ENCODE measurements at regions not wholly inside any gene's neighbourhood (a gene's known extent, or its start where the extent isn't known, plus 50 kb on each side); places are given as distances from the start of the nearest gene placed in this dataset.
A peak's percentile ranks its signal among the peaks of the same experiment; 100 is the strongest.

DNA sequence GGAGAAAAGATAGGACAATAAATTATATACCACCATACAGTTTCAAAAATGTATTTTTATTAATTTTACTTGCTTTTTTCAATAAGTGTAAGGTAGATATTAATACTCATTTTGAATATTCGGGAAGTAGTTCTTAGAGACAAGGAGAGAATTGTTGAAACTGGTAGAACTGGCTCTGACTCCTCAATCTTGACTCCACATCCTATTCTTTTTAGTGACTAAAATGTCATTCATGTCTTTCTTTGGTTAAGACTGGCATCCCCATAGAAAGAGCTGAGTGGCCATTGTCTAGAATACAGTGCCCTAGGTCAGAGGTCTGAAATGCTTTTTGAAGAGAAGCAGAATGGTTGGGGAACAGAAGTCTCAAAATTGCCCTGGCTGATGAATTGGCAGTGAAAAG, 177.6 kb upstream of the LRIG3 start:
- Histone ChIP-seq H3K36me3 (replicated peaks; ENCODE audit: control insufficient read depth, insufficient read depth, low read length) (no peaks in the 10 kb centered on the region), H3K4me3 (ENCODE audit: insufficient read depth, low read depth, low read length) (no peak overlapping the region), H3K27me3 (ENCODE audit: control insufficient read depth, insufficient read depth, low read length) (no peaks in the 10 kb centered on the region)
- no peak for DNase-seq

DNA sequence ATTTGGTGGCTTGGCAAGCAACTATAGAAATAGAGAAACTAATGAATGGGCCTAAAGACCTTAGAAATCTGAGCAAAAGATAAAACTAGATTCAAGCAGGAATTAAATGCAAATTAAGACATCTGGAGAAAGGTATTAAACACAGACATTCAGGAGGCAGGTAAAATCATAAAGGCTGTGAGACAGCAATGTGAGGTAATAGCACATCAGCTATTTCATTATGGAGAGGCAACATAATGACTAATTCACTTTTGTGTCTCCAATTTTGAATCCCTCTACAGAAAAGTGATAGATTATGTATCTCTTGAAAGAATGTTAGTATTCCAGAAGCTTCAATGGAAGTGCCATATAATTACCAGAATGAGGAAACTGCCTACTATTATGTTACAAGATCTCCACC, 175.9 kb upstream of the LRIG3 start:
- no peak for DNase-seq
- Histone ChIP-seq H3K36me3 (replicated peaks; ENCODE audit: control insufficient read depth, insufficient read depth, low read length) (no peaks in the 10 kb centered on the region), H3K4me3 (ENCODE audit: insufficient read depth, low read depth, low read length) (no peak overlapping the region), H3K27me3 (ENCODE audit: control insufficient read depth, insufficient read depth, low read length) (no peaks in the 10 kb centered on the region)

GRCh38 chr12:59093073-59093772, 172.9 kb upstream of the LRIG3 start:
- Histone ChIP-seq H3K36me3 (replicated peaks; ENCODE audit: control insufficient read depth, insufficient read depth, low read length) (no peaks in the 10 kb centered on the region), H3K27me3 (ENCODE audit: control insufficient read depth, insufficient read depth, low read length) (no peaks in the 10 kb centered on the region), H3K4me3 (ENCODE audit: insufficient read depth, low read depth, low read length) (no peak overlapping the region)
- DNase-seq: no peak

DNA sequence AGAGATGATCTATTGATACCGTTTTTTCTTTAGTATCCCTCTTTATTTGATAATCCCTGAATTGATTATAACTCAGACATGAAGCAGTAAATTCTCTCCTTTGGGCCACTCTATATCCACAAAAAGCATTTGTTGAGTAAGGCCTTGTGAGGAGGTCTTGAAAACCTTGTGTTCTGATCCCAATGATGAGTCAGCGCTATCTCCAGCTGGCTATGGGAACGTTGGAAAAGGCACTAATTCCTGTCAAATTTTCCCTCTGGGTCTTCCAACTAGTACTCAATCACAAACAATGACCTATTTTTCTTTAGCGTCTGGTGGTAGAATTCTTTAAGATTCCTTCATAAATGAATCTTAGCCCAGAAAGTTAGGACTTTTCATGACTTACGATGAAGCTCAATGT, 168.4 kb upstream of the LRIG3 start:
- Histone ChIP-seq H3K4me3 (ENCODE audit: insufficient read depth, low read depth, low read length) (no peak overlapping the region), H3K27me3 (ENCODE audit: control insufficient read depth, insufficient read depth, low read length) (no peaks in the 10 kb centered on the region), H3K36me3 (replicated peaks; ENCODE audit: control insufficient read depth, insufficient read depth, low read length) (no peaks in the 10 kb centered on the region)
- DNase-seq: peak; percentile 13

DNA sequence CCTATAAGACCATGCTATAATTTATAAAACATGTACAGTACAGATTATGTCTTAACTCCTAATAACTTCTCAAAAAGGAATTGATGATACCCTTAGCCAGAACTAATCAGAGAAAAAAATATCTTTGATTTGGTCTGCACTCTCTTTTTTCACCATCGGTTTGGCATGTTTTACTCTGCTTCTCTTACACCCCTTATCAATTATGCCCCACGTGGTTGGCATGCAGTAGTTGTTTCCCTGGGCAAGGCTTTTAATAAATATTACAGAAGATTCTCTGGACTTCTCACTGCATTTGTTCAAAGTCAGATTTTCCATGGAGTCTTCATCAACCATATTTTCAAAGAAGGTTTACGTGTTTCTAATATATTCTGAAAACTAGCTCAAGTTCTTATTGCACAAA, 167.4 kb upstream of the LRIG3 start:
- Histone ChIP-seq H3K27me3 (ENCODE audit: control insufficient read depth, insufficient read depth, low read length) (no peaks in the 10 kb centered on the region), H3K36me3 (replicated peaks; ENCODE audit: control insufficient read depth, insufficient read depth, low read length) (no peaks in the 10 kb centered on the region), H3K4me3 (ENCODE audit: insufficient read depth, low read depth, low read length) (no peak overlapping the region)
- no peak for DNase-seq

DNA sequence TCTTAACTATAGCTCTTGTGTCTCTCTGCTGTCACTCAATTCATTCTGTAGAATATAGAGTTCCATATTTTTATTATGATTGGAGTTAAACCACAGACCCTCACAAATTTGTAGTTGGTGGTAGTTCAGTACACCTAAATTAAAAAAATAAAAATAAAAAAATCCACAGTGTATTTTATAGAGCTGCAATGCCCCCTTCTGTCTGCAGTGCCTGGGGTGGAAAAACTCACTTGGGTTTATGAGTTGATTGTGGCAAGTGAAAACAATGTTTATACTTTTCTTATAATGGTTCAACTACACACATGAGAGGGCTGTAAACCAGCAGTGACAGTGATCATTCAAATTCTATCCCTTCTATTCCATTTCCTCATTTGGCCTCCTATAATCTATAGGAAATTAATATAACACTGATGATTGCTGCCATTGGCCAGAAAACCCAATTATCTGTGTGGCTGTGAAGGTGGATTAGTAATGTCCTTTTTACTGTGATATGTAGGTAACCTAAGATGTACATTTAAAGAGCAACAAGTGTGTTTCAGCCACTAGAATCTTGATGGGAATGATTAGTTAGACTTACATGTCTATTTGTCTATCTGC, 166.9 kb upstream of the LRIG3 start:
- no peaks in the 10 kb centered on the region for H3K27me3 ChIP-seq (ENCODE audit: control insufficient read depth, insufficient read depth, low read length)

GRCh38 chr12:59086126-59086525, 165.8 kb upstream of the LRIG3 start:
- Histone ChIP-seq H3K36me3 (replicated peaks; ENCODE audit: control insufficient read depth, insufficient read depth, low read length) (no peaks in the 10 kb centered on the region), H3K4me3 (ENCODE audit: insufficient read depth, low read depth, low read length) (no peak overlapping the region), H3K27me3 (ENCODE audit: control insufficient read depth, insufficient read depth, low read length) (no peaks in the 10 kb centered on the region)
- DNase-seq: no peak

More for the DNA sequence above, 166.9 kb upstream of the LRIG3 start:
- peak; percentile 9 for DNase-seq
- Histone ChIP-seq H3K36me3 (replicated peaks; ENCODE audit: control insufficient read depth, insufficient read depth, low read length) (no peaks in the 10 kb centered on the region), H3K4me3 (ENCODE audit: insufficient read depth, low read depth, low read length) (no peak overlapping the region)

- no peak for DNase-seq
- no peak overlapping the region for H3K4me3 ChIP-seq (ENCODE audit: insufficient read depth, low read depth, low read length)
- no peaks in the 10 kb centered on the region for H3K36me3 ChIP-seq (replicated peaks; ENCODE audit: control insufficient read depth, insufficient read depth, low read length)
- no peaks in the 10 kb centered on the region for H3K27me3 ChIP-seq (ENCODE audit: control insufficient read depth, insufficient read depth, low read length)
Observed at GRCh38 chr12:59085690-59086089, 165.4 kb upstream of the LRIG3 start.

- peak; percentile 13 for DNase-seq
- Histone ChIP-seq H3K36me3 (replicated peaks; ENCODE audit: control insufficient read depth, insufficient read depth, low read length) (no peaks in the 10 kb centered on the region), H3K4me3 (ENCODE audit: insufficient read depth, low read depth, low read length) (no peak overlapping the region), H3K27me3 (ENCODE audit: control insufficient read depth, insufficient read depth, low read length) (no peaks in the 10 kb centered on the region)
Observed at GRCh38 chr12:59084511-59085375, 164.4 kb upstream of the LRIG3 start.

GRCh38 chr12:59082952-59083351, 162.6 kb upstream of the LRIG3 start:
- H3K36me3 ChIP-seq (replicated peaks; ENCODE audit: control insufficient read depth, insufficient read depth, low read length): no peaks in the 10 kb centered on the region
- no peak overlapping the region for H3K4me3 ChIP-seq (ENCODE audit: insufficient read depth, low read depth, low read length)
- DNase-seq: no peak
- no peaks in the 10 kb centered on the region for H3K27me3 ChIP-seq (ENCODE audit: control insufficient read depth, insufficient read depth, low read length)

DNA sequence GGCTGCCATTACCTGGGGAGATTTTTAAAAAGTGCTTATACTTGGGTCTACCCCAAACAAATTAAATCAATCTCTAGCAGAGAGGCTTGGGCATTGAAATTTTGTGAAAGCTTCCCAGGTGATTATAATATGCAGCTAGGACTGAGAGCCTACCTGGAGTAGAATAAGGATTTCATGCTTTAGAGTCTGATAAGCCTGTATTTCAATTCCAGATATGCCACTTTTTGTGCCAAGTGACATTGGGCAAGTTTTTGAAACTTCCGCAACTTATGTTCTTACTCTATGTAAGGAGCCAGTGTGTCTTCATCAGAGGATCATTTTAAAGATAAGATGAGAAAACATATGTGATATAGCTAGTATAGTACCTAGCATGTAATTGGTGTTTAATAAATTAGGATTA, 159.8 kb upstream of the LRIG3 start:
- Histone ChIP-seq H3K27me3 (ENCODE audit: control insufficient read depth, insufficient read depth, low read length) (no peaks in the 10 kb centered on the region), H3K36me3 (replicated peaks; ENCODE audit: control insufficient read depth, insufficient read depth, low read length) (no peaks in the 10 kb centered on the region)
- DNase-seq: no peak

GRCh38 chr12:59079472-59079871, 159.2 kb upstream of the LRIG3 start:
- no peak for DNase-seq
- H3K36me3 ChIP-seq (replicated peaks; ENCODE audit: control insufficient read depth, insufficient read depth, low read length): no peaks in the 10 kb centered on the region
- H3K4me3 ChIP-seq (ENCODE audit: insufficient read depth, low read depth, low read length): no peak overlapping the region
- H3K27me3 ChIP-seq (ENCODE audit: control insufficient read depth, insufficient read depth, low read length): no peaks in the 10 kb centered on the region

More for the DNA sequence above, 159.8 kb upstream of the LRIG3 start:
- H3K4me3 ChIP-seq (ENCODE audit: insufficient read depth, low read depth, low read length): no peak overlapping the region

- no peaks in the 10 kb centered on the region for H3K27me3 ChIP-seq (ENCODE audit: control insufficient read depth, insufficient read depth, low read length)
- no peak overlapping the region for H3K4me3 ChIP-seq (ENCODE audit: insufficient read depth, low read depth, low read length)
- DNase-seq: no peak
- no peaks in the 10 kb centered on the region for H3K36me3 ChIP-seq (replicated peaks; ENCODE audit: control insufficient read depth, insufficient read depth, low read length)
Observed at GRCh38 chr12:59079002-59079401, 158.7 kb upstream of the LRIG3 start.

GRCh38 chr12:59077575-59078426, 157.5 kb upstream of the LRIG3 start:
- Histone ChIP-seq H3K27me3 (ENCODE audit: control insufficient read depth, insufficient read depth, low read length) (no peaks in the 10 kb centered on the region), H3K4me3 (ENCODE audit: insufficient read depth, low read depth, low read length) (no peak overlapping the region), H3K36me3 (replicated peaks; ENCODE audit: control insufficient read depth, insufficient read depth, low read length) (no peaks in the 10 kb centered on the region)
- no peak for DNase-seq

Data from H7 (cell line).